Epithelial cell of esophagus (primary cell): ENCODE measurements at regions not wholly inside any gene's neighbourhood (a gene's known extent, or its start where the extent isn't known, plus 50 kb on each side); places are given as distances from the start of the nearest gene placed in this dataset.

ENCODE experiments used
- DNase-seq: peaks from one replicate; pipeline ENCODE4 v3.0.0; 2010; ENCODE audit warnings: low read depth
- H3K4me3 ChIP-seq: 2 replicates; pipeline ENCODE4 v1.5.1; 2011; ENCODE audit warnings: mild to moderate bottlenecking, low read length, control low read depth
- CTCF ChIP-seq: IDR thresholded peaks from 2 replicates; pipeline ENCODE4 v1.5.1; 2011; ENCODE audit warnings: low read depth, mild to moderate bottlenecking, low read length, control low read depth, inconsistent platforms; ENCODE audit not compliant: insufficient read depth; ENCODE audit errors: missing control alignments

GRCh38 chr3:24828551-24828950 lies 333.9 kb upstream of the THRB start:
- H3K4me3 ChIP-seq: no peak overlapping the region
- no peak for DNase-seq
- TF ChIP-seq CTCF: no peak

- peak; percentile 17 for DNase-seq
- no peak for TF ChIP-seq CTCF
- H3K4me3 ChIP-seq: peak overlapping the region; percentile 30
Measured at GRCh38 chr3:24829011-24829581, 334.4 kb upstream of the THRB start.

GRCh38 chr3:24829629-24830229 lies 335.1 kb upstream of the THRB start:
- H3K4me3 ChIP-seq: peak overlapping the region; percentile 30
- TF ChIP-seq CTCF: no peak
- DNase-seq: peak; percentile 15

GRCh38 chr3:24830230-24831152 lies 335.8 kb upstream of the THRB start:
- no peak for TF ChIP-seq CTCF
- peak; percentile 5 for DNase-seq
- peak overlapping the region; percentile 30 for H3K4me3 ChIP-seq

- DNase-seq: no peak
- no peak for TF ChIP-seq CTCF
- H3K4me3 ChIP-seq: no peak overlapping the region
Measured at GRCh38 chr3:24831221-24831620, 336.6 kb upstream of the THRB start.

GRCh38 chr3:24832891-24833290 lies 338.2 kb upstream of the THRB start:
- no peak for TF ChIP-seq CTCF
- DNase-seq: peak; percentile 70
- H3K4me3 ChIP-seq: no peak overlapping the region
